Femur (tissue), 1 donor: ENCODE measurements at regions not wholly inside any gene's neighbourhood (a gene's known extent, or its start where the extent isn't known, plus 50 kb on each side); places are given as distances from the start of the nearest gene placed in this dataset.
"Not testable (repeated sequence)": the region's sequence is repeated elsewhere in the genome, so short reads cannot be mapped to it uniquely, and the experiment has no call there.

ENCODE experiments used
- DNase-seq: peaks from one replicate; pipeline ENCODE4 v3.0.0-alpha.2; 2017

DNA sequence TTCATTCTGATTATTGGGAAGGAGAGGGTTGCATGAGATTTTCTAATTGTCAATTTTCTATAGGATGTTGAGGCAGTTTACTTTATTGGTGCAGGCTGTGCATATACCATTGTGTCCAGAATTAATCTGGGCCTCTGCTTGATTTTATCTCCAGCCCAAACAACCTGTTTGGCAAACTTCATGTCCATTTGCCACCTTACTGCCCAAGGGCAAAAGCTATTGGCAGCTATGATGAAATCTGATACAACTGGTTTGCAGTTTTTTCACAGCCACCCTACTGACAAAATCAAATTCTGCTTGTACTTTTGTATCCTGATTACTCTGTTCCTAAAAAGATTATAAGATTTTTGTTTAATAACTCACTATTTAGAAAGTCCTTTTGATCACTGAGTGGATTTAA lies 789.2 kb upstream of the FBXO33 start:
- no peak for DNase-seq

GRCh38 chr14:40219032-40219431 lies 786.8 kb upstream of the FBXO33 start:
- no peak for DNase-seq

GRCh38 chr14:40218282-40218941 lies 786.2 kb upstream of the FBXO33 start:
- DNase-seq = no peak

- no peak for DNase-seq
Observed at GRCh38 chr14:40216976-40217375, 784.7 kb upstream of the FBXO33 start.

- not testable (repeated sequence) for DNase-seq
Observed at GRCh38 chr14:40216408-40216807, 784.2 kb upstream of the FBXO33 start.

GRCh38 chr14:40213701-40214100 lies 781.5 kb upstream of the FBXO33 start:
- no peak for DNase-seq

GRCh38 chr14:40204441-40205175 lies 772.4 kb upstream of the FBXO33 start:
- no peak for DNase-seq

DNA sequence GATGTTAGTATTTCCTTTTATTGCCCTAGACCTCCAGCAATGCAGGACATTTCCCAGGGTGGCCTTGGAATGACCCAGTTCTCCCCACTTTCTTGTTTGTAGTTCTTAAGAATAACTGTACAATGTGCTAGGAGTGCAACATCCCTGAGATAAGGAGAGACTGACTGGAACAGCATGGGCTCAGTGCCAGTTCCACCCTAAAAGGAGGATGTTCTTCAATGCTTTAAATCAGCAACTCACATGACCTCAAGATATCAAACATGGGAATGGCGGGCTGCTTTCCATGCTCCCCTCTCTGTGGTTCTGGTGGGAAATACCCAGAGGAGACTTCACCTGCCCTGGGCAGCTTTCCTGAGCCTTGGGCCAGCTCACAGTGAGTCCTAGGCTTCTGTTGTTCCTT lies 766.9 kb upstream of the FBXO33 start:
- DNase-seq = no peak

DNA sequence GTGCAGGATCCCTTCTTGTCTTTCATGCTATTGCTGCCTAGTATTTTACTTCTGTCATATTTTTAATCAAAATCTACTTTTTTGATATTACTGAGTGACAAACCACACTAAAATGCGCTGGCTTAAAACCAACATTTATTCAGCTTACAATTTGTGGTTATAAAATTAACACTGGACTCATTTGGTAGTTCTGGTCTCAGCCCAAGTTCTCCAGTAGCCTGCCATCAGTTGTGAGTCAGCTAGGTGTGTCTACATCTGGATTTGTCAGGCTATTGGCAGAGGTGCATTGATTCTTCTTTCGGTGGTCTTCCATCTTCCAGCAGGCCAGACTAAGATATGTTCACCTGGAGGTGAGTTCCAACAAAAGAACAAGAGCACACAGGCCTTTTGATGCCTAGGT lies 765.1 kb upstream of the FBXO33 start:
- no peak for DNase-seq

GRCh38 chr14:40188006-40188405 lies 755.8 kb upstream of the FBXO33 start:
- no peak for DNase-seq

- DNase-seq = no peak
Observed at GRCh38 chr14:40164083-40164482, 731.9 kb upstream of the FBXO33 start.

DNA sequence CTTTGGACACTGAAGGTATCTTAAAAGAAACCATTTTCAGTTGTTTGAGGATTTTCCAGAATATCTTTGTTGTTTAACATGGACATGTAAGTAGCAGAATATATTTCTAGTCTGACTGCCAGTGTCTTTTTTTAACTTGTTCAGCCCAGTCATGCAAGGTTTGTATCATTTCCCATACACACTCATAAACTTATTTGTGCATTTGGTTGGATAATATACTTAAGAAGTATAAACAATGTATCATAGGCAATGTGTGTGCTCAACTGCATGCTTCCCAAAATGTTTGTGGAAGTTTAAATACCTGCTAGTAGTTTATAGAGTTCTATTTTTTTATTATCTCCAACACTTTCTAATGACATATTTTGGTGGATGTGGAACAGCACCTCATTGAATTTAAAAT lies 707.4 kb upstream of the FBXO33 start:
- no peak for DNase-seq

DNA sequence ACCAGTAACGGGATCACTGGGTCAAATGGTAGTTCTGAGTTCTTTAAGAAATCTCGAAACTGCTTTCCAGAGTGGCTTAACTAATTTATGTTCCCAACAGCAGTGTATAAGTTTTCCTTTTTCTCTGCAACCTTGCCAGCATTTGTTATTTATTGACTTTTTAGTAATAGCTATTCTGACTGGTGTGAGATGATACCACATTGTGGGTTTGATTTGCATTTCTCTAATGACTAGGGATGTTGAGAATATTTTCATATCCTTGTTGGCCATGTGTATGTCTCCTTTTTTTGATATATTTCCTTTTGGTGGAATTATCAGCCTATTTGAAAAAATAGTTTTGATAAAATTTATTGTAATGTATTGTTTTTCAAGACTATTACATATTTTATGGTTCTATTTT lies 701.2 kb upstream of the FBXO33 start:
- DNase-seq = no peak

- DNase-seq = no peak
Observed at GRCh38 chr14:40129159-40129558, 696.9 kb upstream of the FBXO33 start.

DNA sequence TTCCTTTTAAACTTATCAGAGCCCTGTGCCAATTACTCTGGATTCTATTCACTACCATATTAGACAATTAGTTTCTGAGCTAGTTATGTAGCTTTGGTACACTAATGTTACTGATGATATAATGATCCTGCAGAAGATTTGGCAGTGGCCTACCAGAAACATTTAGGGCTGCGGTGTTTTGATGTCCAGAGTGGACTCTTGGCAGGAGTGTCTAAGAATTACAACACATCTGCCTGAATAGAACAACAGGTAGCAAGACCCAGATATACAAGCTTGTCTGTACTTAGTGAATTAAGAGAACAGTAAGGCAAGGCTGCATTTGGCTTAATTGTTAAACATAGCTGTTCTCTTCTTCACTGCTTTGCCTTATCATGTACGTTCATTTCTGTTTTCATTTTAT lies 691.6 kb upstream of the FBXO33 start:
- DNase-seq = no peak

GRCh38 chr14:40122968-40123648 lies 690.9 kb upstream of the FBXO33 start:
- DNase-seq = no peak

- DNase-seq = no peak
Observed at GRCh38 chr14:40119765-40120164, 687.5 kb upstream of the FBXO33 start.

DNA sequence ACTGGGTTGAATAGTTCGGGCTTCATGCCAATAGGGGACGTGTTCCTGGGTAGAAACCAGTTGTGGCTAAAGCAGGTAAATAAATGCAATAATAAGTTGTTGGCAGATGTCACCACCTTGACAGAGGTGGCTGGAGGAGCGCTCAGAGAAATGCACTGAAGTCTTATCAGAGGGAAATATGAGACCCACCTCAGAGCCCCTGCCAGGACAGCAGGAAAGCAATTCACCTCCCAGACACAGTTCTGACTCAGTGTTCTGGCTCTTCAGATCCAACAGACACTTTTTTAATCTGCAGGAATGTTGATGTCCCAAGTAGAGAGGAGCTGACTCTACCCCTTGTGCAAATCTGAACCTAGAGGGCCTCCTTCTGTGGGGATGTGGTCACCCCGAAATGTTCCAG lies 687.1 kb upstream of the FBXO33 start:
- DNase-seq = no peak

- no peak for DNase-seq
Observed at GRCh38 chr14:40115583-40115982, 683.4 kb upstream of the FBXO33 start.

GRCh38 chr14:40113671-40114070 lies 681.4 kb upstream of the FBXO33 start:
- DNase-seq = no peak

DNA sequence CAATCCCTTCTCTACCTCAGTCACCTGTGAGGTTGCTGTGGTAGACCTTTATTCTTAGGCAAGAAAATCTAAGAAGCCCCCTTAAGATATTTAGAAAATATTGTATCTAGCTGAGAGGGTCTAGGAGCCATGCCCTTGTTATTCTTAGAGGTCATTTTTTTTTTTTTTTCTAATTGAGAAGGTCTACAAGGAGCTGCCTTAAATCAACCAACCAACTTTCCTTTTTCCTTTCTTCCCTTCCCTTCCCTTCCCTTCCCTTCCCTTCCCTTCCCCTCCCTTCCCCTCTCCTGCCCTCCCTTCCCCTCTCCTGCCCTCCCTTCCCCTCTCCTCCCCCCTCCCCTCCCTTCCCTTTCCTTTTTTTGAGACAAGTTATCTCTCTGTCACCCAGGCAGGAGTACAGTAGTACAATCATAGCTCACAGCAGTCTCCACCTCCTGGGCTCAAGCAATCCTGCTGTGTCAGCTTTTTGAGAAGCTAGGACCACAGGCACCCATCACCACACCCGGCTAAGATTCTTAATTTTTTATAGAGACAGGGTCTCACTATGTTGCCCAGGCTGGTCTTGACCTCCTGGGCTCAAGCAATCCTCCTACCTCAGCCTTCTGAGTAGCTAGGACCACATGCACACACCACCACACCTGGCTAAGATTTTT lies 668.4 kb upstream of the FBXO33 start:
- no peak for DNase-seq

DNA sequence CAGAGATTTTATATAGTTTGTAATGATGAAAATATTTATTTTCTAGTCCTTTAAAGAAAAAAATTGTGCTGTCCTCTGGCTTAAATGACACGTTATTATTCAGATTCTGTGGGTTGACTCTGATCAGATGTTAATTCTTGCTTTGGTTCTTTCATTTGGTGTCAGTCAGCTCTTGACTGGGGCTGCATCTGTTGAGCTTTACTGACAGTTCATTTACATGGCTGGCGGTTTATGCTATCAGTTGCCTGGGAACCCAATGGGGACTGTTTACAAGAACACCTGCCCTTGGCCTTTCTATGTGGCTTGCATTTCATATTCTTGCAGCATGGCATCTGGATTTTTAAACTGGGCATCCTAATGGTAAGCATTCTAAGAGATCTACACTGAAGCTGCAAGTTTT lies 667.1 kb upstream of the FBXO33 start:
- DNase-seq = no peak

DNA sequence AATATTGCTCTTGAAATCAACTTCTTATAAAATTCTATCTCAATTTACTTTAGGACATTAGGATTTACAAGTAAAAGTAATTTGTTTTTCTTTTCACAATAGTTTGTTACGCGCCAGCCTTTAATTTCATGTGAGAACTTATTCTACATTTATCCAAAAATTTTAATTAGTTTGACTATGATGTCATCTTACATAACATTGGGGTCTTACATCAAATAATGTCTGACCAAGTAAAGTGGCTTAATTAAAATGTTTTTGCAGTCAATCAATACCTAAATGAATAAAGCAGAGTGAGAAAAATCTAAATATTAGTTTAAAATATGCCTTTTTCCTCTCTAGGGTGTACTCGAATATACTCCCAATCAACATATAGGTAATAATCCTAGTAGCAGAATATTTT lies 666.2 kb upstream of the FBXO33 start:
- DNase-seq = no peak

DNA sequence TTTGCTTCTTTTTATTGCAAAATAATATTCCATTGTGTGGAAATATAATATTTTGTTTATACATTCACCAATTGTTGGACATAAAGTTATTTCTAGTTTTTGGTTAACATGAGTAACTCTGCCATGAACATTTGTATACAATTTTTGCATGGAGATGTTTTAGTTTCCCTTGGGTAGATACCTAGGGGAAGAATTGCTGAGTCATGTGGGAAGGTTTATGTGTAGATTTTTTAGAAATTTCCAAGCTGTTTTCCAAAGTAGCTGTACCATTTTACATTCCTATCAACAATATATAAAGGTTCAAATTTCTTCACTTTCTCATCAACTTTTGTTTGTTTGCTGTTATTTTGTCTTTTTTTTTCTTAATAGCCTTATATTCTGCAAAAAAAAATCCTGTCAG lies 664.7 kb upstream of the FBXO33 start:
- no peak for DNase-seq
